ENCODE measurements at regions not wholly inside any gene's neighbourhood (a gene's known extent, or its start where the extent isn't known, plus 50 kb on each side); places are given as distances from the start of the nearest gene placed in this dataset.
"Not testable (repeated sequence)": the region's sequence is repeated elsewhere in the genome, so short reads cannot be mapped to it uniquely, and the experiment has no call there.

GRCh38 chr16:22683258-22683657 is 130.7 kb upstream of the HS3ST2 start:
- no peak for DNase-seq

GRCh38 chr16:22683730-22684573 is 130.0 kb upstream of the HS3ST2 start:
- DNase-seq, result no peak

- no peak for DNase-seq
Measured at GRCh38 chr16:22684574-22685458, 129.1 kb upstream of the HS3ST2 start.

- DNase-seq, result no peak
Measured at GRCh38 chr16:22685459-22685830, 128.5 kb upstream of the HS3ST2 start.

GRCh38 chr16:22687031-22687530 is 126.9 kb upstream of the HS3ST2 start:
- DNase-seq, result no peak

- no peak for DNase-seq
Measured at GRCh38 chr16:22688463-22688862, 125.5 kb upstream of the HS3ST2 start.

GRCh38 chr16:22688930-22689329 is 125.0 kb upstream of the HS3ST2 start:
- no peak for DNase-seq

GRCh38 chr16:22691335-22691734 is 122.6 kb upstream of the HS3ST2 start:
- no peak for DNase-seq

GRCh38 chr16:22692034-22692433 is 121.9 kb upstream of the HS3ST2 start:
- DNase-seq, result no peak

GRCh38 chr16:22692916-22693637 is 120.9 kb upstream of the HS3ST2 start:
- DNase-seq, result no peak

GRCh38 chr16:22693638-22694340 is 120.2 kb upstream of the HS3ST2 start:
- DNase-seq, result no peak

GRCh38 chr16:22694887-22695382 is 119.0 kb upstream of the HS3ST2 start:
- DNase-seq, result no peak

- not testable (repeated sequence) for DNase-seq
Measured at GRCh38 chr16:22695773-22696172, 118.2 kb upstream of the HS3ST2 start.

GRCh38 chr16:22699356-22699755 is 114.6 kb upstream of the HS3ST2 start:
- DNase-seq, result no peak

GRCh38 chr16:22705799-22706198 is 108.2 kb upstream of the HS3ST2 start:
- peak; percentile 70 for DNase-seq

- DNase-seq, result no peak
Measured at GRCh38 chr16:22710326-22710725, 103.6 kb upstream of the HS3ST2 start.

GRCh38 chr16:22711847-22712246 is 102.1 kb upstream of the HS3ST2 start:
- DNase-seq, result peak; percentile 13

GRCh38 chr16:22712471-22712870 is 101.5 kb upstream of the HS3ST2 start:
- no peak for DNase-seq

GRCh38 chr16:22718598-22718997 is 95.4 kb upstream of the HS3ST2 start:
- not testable (repeated sequence) for DNase-seq

GRCh38 chr16:22719945-22720344 is 94.0 kb upstream of the HS3ST2 start:
- no peak for DNase-seq

- peak; percentile 98 for DNase-seq
Measured at GRCh38 chr16:22721511-22722100, 92.4 kb upstream of the HS3ST2 start.

All from NCI-H510A treated with DMSO at 0.1 percent for 48 hours (cell line).